HepG2 (cell line): ENCODE measurements at regions not wholly inside any gene's neighbourhood (a gene's known extent, or its start where the extent isn't known, plus 50 kb on each side); places are given as distances from the start of the nearest gene placed in this dataset.
A peak's percentile ranks its signal among the peaks of the same experiment; 100 is the strongest.

Source experiments
- ATAC-seq: fragments of 200-7000 bp; cut with Tn5 transposase; 3 replicates; pipeline ENCODE4 v1.9.1; 2020; ENCODE audit warnings: mild to moderate bottlenecking, moderate library complexity
- BruUV-seq: library from RNA; stranded (reverse); fragments of 400-500 nt; replicated peaks from 2 replicates; lab custom pipeline; 2021; lab: Mats Ljungman, UMichigan
- CTCF ChIA-PET: fragments of 300-600 bp; formaldehyde crosslinking; extraction: SDS; loops from one replicate; lab custom pipeline; 2021; ENCODE audit warnings: low total read pairs, inconsistent platforms, low intra/inter-chr PET ratio; lab: Yijun Ruan, JAX
- POLR2A ChIA-PET: fragments of 350-600 bp; sonication (Branson Sonifier 250); formaldehyde crosslinking; loops from one replicate; lab custom pipeline; 2020; ENCODE audit warnings: antibody characterized with exemption, inconsistent platforms; lab: Yijun Ruan, JAX
- DNase-seq: peaks from one replicate; pipeline ENCODE4 v3.0.0-alpha.2; 2015; ENCODE audit warnings: low spot score
- FAIRE-seq: peaks from 3 replicates; lab custom pipeline; 2011; peaks lifted over from hg19 to GRCh38; lab: Jason Lieb, UNC
- H2AFZ ChIP-seq: one replicate; pipeline ENCODE4 v1.6.1; 2011; ENCODE audit warnings: low read length, inconsistent platforms
- H3K27ac ChIP-seq: fragments of 300-600 bp; 3 replicates; pipeline ENCODE4 v1.8.0; 2011; ENCODE audit warnings: mixed run types, mild to moderate bottlenecking, mixed read lengths, low read length, inconsistent platforms; ENCODE audit not compliant: insufficient read depth; ENCODE audit errors: extremely low read length
- H3K27me3 ChIP-seq, 2 experiments: fragments of 200-600 bp in 1 of 2; 2 replicates in 1 of 2; 3 replicates in 1 of 2; pipeline versions ENCODE4 v1.6.0 to v1.8.0; 2011; ENCODE audit warnings: low read length in 2 of 2, mild to moderate bottlenecking in 2 of 2, moderate library complexity in 2 of 2, inconsistent platforms in 1 of 2; ENCODE audit not compliant: insufficient read depth in 2 of 2, control insufficient read depth in 1 of 2
- H3K36me3 ChIP-seq, 2 experiments: fragments of 200-600 bp in 1 of 2; replicated peaks in 1 of 2; 2 replicates in 1 of 2; 3 replicates in 1 of 2; pipeline versions ENCODE4 v1.5.1 to v1.8.0; 2011; ENCODE audit warnings: low read length in 2 of 2, inconsistent platforms in 1 of 2; ENCODE audit not compliant: insufficient read depth in 2 of 2, control insufficient read depth in 1 of 2
- H3K4me1 ChIP-seq: 2 replicates; pipeline ENCODE4 v1.5.1; 2012; ENCODE audit warnings: low read length, inconsistent platforms; ENCODE audit not compliant: insufficient read depth
- H3K4me2 ChIP-seq: 2 replicates; pipeline ENCODE4 v1.6.0; 2011; ENCODE audit warnings: low read depth, low read length, inconsistent platforms
- H3K4me3 ChIP-seq, 3 experiments: fragments of 200-600 bp in 1 of 3; sonication (generic), shearing (Covaris generic) in 1 of 3; replicated peaks in 1 of 3; 2 replicates each; pipeline ENCODE4 v1.5.1; 2011 to 2016; ENCODE audit warnings: low read length in 3 of 3, inconsistent platforms in 2 of 3, low read depth in 2 of 3, mild to moderate bottlenecking in 2 of 3, control low read depth in 1 of 3, mixed read lengths in 1 of 3; ENCODE audit not compliant: insufficient read depth in 1 of 3
- H3K79me2 ChIP-seq: one replicate; pipeline ENCODE4 v1.6.1; 2011; ENCODE audit warnings: low read length, inconsistent platforms; ENCODE audit not compliant: insufficient read depth
- H3K9ac ChIP-seq: 2 replicates; pipeline ENCODE4 v1.6.0; 2011; ENCODE audit warnings: mild to moderate bottlenecking, low read depth, low read length, inconsistent platforms; ENCODE audit not compliant: insufficient read depth
- H3K9me3 ChIP-seq: 2 replicates; pipeline ENCODE4 v1.5.1; 2012; ENCODE audit warnings: mild to moderate bottlenecking, low read length
- H4K20me1 ChIP-seq: 2 replicates; pipeline ENCODE4 v1.6.0; 2011; ENCODE audit warnings: inconsistent platforms, mild to moderate bottlenecking, low read length, moderate library complexity; ENCODE audit not compliant: insufficient read depth
- FIP1L1 ChIP-seq: fragments of 200-400 bp; formaldehyde crosslinking; IDR thresholded peaks from 2 replicates; pipeline ENCODE4 v1.6.1; 2018; ENCODE audit warnings: low read depth, mild to moderate bottlenecking, low read length, moderate library complexity, borderline replicate concordance; ENCODE audit not compliant: insufficient read depth
- HIVEP1 ChIP-seq: sonication (generic); formaldehyde crosslinking; IDR thresholded peaks from 2 replicates; pipeline ENCODE4 v1.4.0; 2020; ENCODE audit warnings: mild to moderate bottlenecking, missing genetic modification reagents
- TEAD3 ChIP-seq: optimal IDR thresholded peaks from 2 replicates; pipeline ENCODE3; 2016; ENCODE audit warnings: borderline replicate concordance
- ZNF879 ChIP-seq: sonication (generic); formaldehyde crosslinking; IDR thresholded peaks from 2 replicates; pipeline ENCODE4 v1.8.1; 2023; ENCODE audit warnings: missing genetic modification reagents
- ZNF883 ChIP-seq: sonication (generic); formaldehyde crosslinking; IDR thresholded peaks from 2 replicates; pipeline ENCODE4 v1.5.1; 2020; ENCODE audit warnings: mild to moderate bottlenecking, missing genetic modification reagents; ENCODE audit errors: not compliant biosample characterization
- WGBS: methylation state at CpG from one replicate; pipeline ENCODE4 v1.1.6; 2017; ENCODE audit warnings: low lambda C conversion rate; 5-methylcytosine and 5-hydroxymethylcytosine counted together
- in situ Hi-C: cut with HindIII; loops from 2 replicates; pipeline ENCODE4 v1.10.0; 2017; ENCODE audit warnings: low pct_unique_long_range_greater_than_20kb; ENCODE audit not compliant: extremely low pct_ligation_motif_present
- intact Hi-C: fragments of 100-400 bp; cut with micrococcal nuclease; formaldehyde crosslinking; loops from one replicate; pipeline ENCODE4 v1.10.0; 2022; ENCODE audit not compliant: unreplicated experiment
- TF ChIP-seq, protein P1 (sequence below): sonication (generic); formaldehyde crosslinking; IDR thresholded peaks from 2 replicates; pipeline ENCODE4 v1.9.0; 2021; ENCODE audit warnings: missing genetic modification reagents, borderline replicate concordance
- TF ChIP-seq, protein P2 (sequence below): sonication (generic); formaldehyde crosslinking; IDR thresholded peaks from 2 replicates; pipeline ENCODE4 v1.5.0; 2020; ENCODE audit warnings: mild to moderate bottlenecking, missing genetic modification reagents, moderate library complexity

- no peak overlapping the region for H2AFZ ChIP-seq
- intact Hi-C loops (no loop called here), in situ Hi-C loops (no loop called here)
- no peak overlapping the region for H3K27ac ChIP-seq
- H3K27me3 ChIP-seq: 0 out of 5 replicates have a peak, but pooled peaks cover 0 to 8% of the 10 kb centered on the region in 2 experiments
- H4K20me1 ChIP-seq: no peaks in the 10 kb centered on the region
- H3K9ac ChIP-seq: no peak overlapping the region
- no peaks in the 10 kb centered on the region for H3K36me3 ChIP-seq
- FAIRE-seq: no peak
- 0% methylated on average over 1 of the region's 2 CpGs for WGBS
- TF ChIP-seq HIVEP1 (no peak), ZNF883 (CRISPR knock-in tag) (no peak), FIP1L1 (no peak), ZNF879 (no peak), TEAD3 (CRISPR knock-in tag) (no peak)
- TF ChIP-seq, protein P1, sequence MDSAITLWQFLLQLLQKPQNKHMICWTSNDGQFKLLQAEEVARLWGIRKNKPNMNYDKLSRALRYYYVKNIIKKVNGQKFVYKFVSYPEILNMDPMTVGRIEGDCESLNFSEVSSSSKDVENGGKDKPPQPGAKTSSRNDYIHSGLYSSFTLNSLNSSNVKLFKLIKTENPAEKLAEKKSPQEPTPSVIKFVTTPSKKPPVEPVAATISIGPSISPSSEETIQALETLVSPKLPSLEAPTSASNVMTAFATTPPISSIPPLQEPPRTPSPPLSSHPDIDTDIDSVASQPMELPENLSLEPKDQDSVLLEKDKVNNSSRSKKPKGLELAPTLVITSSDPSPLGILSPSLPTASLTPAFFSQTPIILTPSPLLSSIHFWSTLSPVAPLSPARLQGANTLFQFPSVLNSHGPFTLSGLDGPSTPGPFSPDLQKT: no peak
- TF ChIP-seq, protein P2, sequence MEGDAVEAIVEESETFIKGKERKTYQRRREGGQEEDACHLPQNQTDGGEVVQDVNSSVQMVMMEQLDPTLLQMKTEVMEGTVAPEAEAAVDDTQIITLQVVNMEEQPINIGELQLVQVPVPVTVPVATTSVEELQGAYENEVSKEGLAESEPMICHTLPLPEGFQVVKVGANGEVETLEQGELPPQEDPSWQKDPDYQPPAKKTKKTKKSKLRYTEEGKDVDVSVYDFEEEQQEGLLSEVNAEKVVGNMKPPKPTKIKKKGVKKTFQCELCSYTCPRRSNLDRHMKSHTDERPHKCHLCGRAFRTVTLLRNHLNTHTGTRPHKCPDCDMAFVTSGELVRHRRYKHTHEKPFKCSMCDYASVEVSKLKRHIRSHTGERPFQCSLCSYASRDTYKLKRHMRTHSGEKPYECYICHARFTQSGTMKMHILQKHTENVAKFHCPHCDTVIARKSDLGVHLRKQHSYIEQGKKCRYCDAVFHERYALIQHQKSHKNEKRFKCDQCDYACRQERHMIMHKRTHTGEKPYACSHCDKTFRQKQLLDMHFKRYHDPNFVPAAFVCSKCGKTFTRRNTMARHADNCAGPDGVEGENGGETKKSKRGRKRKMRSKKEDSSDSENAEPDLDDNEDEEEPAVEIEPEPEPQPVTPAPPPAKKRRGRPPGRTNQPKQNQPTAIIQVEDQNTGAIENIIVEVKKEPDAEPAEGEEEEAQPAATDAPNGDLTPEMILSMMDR: 0 out of 2 replicates have a peak, but pooled peaks have one; percentile 15
- CTCF ChIA-PET: no interaction called here
- no peak overlapping the region for H3K4me2 ChIP-seq
- peaks cover 18% of the 10 kb centered on the region for H3K9me3 ChIP-seq
- POLR2A ChIA-PET: no interaction called here
- H3K4me1 ChIP-seq: no peaks in the 10 kb centered on the region
- no peaks in the 10 kb centered on the region for H3K79me2 ChIP-seq
- no peak for DNase-seq
- no TSS peak for BruUV-seq
- H3K4me3 ChIP-seq: no peak overlapping the region
- peak; percentile 44; the same call in 2 of the 3 replicates for ATAC-seq
These were observed 125.2 kb downstream of the ANXA2 start for GRCh38 chr15:60272623-60273022.
